ENCODE measurements at regions not wholly inside any gene's neighbourhood (a gene's known extent, or its start where the extent isn't known, plus 50 kb on each side); places are given as distances from the start of the nearest gene placed in this dataset.

DNA sequence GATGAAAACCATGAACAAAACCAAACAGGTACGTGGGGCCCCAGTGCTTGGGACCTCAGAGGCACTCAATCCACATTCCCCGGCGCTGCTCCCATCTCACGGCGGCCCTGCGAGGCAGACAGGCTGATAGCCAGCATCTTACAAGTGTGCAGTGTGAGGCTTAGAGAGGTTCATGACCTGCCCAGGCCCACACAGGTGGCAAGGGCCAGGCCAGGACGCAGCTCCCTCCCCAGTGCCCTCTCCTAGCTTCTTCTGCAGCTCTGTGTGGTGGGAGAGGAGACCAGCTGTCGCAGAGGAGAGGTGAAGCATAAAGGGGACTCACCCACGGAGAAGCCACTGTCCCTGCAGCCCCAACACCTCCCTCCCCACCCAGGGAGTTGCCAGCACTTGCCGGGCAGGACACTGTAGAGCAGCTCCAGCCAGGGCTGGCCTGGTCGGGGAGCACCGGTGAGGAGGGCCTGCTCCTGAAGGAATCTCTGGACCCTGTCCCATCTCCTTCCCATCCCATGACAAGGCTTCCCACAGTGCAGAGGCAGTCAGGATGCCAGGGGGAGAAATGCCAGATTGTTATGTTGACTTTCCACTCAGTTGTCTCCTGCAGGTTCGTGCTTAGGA is 92.4 kb upstream of the TMEM45B start:
- WGBS, 2 donors (ENCODE audit: extremely low coverage in 2 of 2, insufficient read length in 2 of 2, insufficient replicate concordance in 1 of 2) = no CpG with 5 or more reads among the region's 13 CpGs
- Histone ChIP-seq H4K8ac (ENCODE audit: low read depth, low read length) (no peak overlapping the region), H3K9ac (ENCODE audit: low read depth, low read length, poor library complexity) (no peak overlapping the region), H3K23ac (ENCODE audit: low read depth, low read length, poor library complexity) (no peak overlapping the region), H3K4me1 (ENCODE audit: control insufficient read depth in 2 of 2, insufficient read depth in 1 of 2, low read depth in 1 of 2, low read length in 2 of 2) (peaks cover 0 to 7% of the 10 kb centered on the region in 2 donors), H2AFZ (ENCODE audit: low read length) (no peak overlapping the region), H3K14ac (ENCODE audit: low read length) (no peak overlapping the region), H3K9me3 (replicated peaks in 1 of 2; ENCODE audit: control insufficient read depth in 2 of 2, insufficient read depth in 1 of 2, low read depth in 1 of 2, low read length in 2 of 2) (no peaks in the 10 kb centered on the region), H3K27ac (replicated peaks; ENCODE audit: low read length) (no peak overlapping the region), H3K27me3 (ENCODE audit: control insufficient read depth in 3 of 3, insufficient read depth in 3 of 3, low read depth in 1 of 3, low read length in 3 of 3) (peaks cover 0 to 31% (median 0%) of the 10 kb centered on the region in 3 experiments), H3K4me2 (ENCODE audit: insufficient read depth, low read length, poor library complexity, severe bottlenecking) (no peak overlapping the region), H3K18ac (ENCODE audit: low read length) (peak overlapping the region; percentile 55), H2BK15ac (ENCODE audit: low read length) (no peak overlapping the region), H2BK5ac (ENCODE audit: low read length) (no peak overlapping the region), H2BK120ac (ENCODE audit: low read depth, low read length) (no peak overlapping the region), H3K79me1 (ENCODE audit: low read depth, low read length) (no peaks in the 10 kb centered on the region), H3K4me3 (ENCODE audit: low read length in 2 of 2) (no peak overlapping the region), H3K4ac (ENCODE audit: low read length) (no peak overlapping the region), H3K36me3 (replicated peaks in 1 of 2; ENCODE audit: control insufficient read depth in 2 of 2, insufficient read depth in 2 of 2, low read length in 2 of 2) (no peaks in the 10 kb centered on the region), H2AK5ac (ENCODE audit: low read depth, low read length) (no peak overlapping the region), H2BK12ac (ENCODE audit: low read length) (no peak overlapping the region), H4K91ac (ENCODE audit: low read depth, low read length, poor library complexity) (no peak overlapping the region)
- no peak for DNase-seq (ENCODE audit: low spot score)

DNA sequence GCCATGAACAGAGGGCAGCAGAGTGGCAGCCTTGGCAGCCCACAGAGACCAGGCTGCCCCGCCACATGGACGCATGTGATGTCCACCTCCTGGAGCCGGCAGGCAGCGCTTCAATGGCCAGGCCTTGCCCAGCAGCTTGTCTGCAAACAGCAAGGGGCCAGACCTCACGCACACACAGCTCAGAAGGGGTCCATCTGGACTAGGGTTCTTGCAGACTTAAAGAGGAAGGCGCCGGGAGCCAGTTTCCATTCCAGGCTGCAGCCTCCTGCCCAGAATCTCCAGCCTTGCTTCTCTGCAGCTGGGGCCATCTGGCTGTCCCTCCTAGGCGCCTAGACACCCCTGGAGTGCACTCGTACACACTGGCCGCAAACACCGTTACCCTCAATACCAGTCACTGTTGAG is 91.9 kb upstream of the TMEM45B start:
- Histone ChIP-seq H2BK12ac (ENCODE audit: low read length) (no peak overlapping the region), H3K9me3 (replicated peaks in 1 of 2; ENCODE audit: control insufficient read depth in 2 of 2, insufficient read depth in 1 of 2, low read depth in 1 of 2, low read length in 2 of 2) (no peaks in the 10 kb centered on the region), H2BK15ac (ENCODE audit: low read length) (no peak overlapping the region), H3K36me3 (replicated peaks in 1 of 2; ENCODE audit: control insufficient read depth in 2 of 2, insufficient read depth in 2 of 2, low read length in 2 of 2) (no peaks in the 10 kb centered on the region), H2BK120ac (ENCODE audit: low read depth, low read length) (no peak overlapping the region), H3K14ac (ENCODE audit: low read length) (no peak overlapping the region), H3K27ac (replicated peaks; ENCODE audit: low read length) (no peak overlapping the region), H4K91ac (ENCODE audit: low read depth, low read length, poor library complexity) (no peak overlapping the region), H3K4ac (ENCODE audit: low read length) (no peak overlapping the region), H3K4me1 (ENCODE audit: control insufficient read depth in 2 of 2, insufficient read depth in 1 of 2, low read depth in 1 of 2, low read length in 2 of 2) (peaks cover 0 to 7% of the 10 kb centered on the region in 2 donors), H4K8ac (ENCODE audit: low read depth, low read length) (no peak overlapping the region), H3K79me1 (ENCODE audit: low read depth, low read length) (no peaks in the 10 kb centered on the region), H3K18ac (ENCODE audit: low read length) (peak overlapping the region; percentile 36), H2AK5ac (ENCODE audit: low read depth, low read length) (no peak overlapping the region), H3K27me3 (ENCODE audit: control insufficient read depth in 3 of 3, insufficient read depth in 3 of 3, low read depth in 1 of 3, low read length in 3 of 3) (peaks cover 0 to 31% (median 0%) of the 10 kb centered on the region in 3 experiments), H3K9ac (ENCODE audit: low read depth, low read length, poor library complexity) (no peak overlapping the region), H3K4me3 (ENCODE audit: low read length in 2 of 2) (no peak overlapping the region), H2BK5ac (ENCODE audit: low read length) (no peak overlapping the region), H2AFZ (ENCODE audit: low read length) (no peak overlapping the region), H3K4me2 (ENCODE audit: insufficient read depth, low read length, poor library complexity, severe bottlenecking) (no peak overlapping the region), H3K23ac (ENCODE audit: low read depth, low read length, poor library complexity) (no peak overlapping the region)
- no peak for DNase-seq (ENCODE audit: low spot score)
- WGBS, 2 donors (ENCODE audit: extremely low coverage in 2 of 2, insufficient read length in 2 of 2, insufficient replicate concordance in 1 of 2) = no CpG with 5 or more reads among the region's 11 CpGs

DNA sequence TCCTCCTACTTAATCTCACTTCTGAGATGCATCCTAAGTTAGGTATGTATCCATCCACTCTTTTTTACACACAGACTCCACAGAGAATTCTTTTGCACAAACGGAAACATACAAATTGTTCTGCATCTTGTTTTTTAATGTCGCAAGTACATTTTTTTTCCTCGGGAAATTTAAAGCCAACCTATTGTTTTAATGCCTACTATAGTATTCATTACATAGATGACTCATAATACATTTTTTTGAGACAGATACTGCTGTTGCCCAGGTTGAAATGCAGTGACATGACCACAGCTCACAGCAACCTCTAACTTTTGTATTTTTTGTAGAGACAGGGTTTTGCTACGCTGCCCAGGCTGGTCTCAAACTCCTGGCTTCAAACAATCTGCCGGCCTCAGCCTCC is 90.8 kb upstream of the TMEM45B start:
- no peak for DNase-seq (ENCODE audit: low spot score)
- Histone ChIP-seq H3K4me2 (ENCODE audit: insufficient read depth, low read length, poor library complexity, severe bottlenecking) (no peak overlapping the region), H3K9ac (ENCODE audit: low read depth, low read length, poor library complexity) (no peak overlapping the region), H3K9me3 (replicated peaks in 1 of 2; ENCODE audit: control insufficient read depth in 2 of 2, insufficient read depth in 1 of 2, low read depth in 1 of 2, low read length in 2 of 2) (no peaks in the 10 kb centered on the region), H2BK12ac (ENCODE audit: low read length) (no peak overlapping the region), H3K18ac (ENCODE audit: low read length) (no peak overlapping the region), H3K36me3 (replicated peaks in 1 of 2; ENCODE audit: control insufficient read depth in 2 of 2, insufficient read depth in 2 of 2, low read length in 2 of 2) (no peaks in the 10 kb centered on the region), H3K14ac (ENCODE audit: low read length) (no peak overlapping the region), H3K79me1 (ENCODE audit: low read depth, low read length) (no peaks in the 10 kb centered on the region), H2BK5ac (ENCODE audit: low read length) (no peak overlapping the region), H2AFZ (ENCODE audit: low read length) (no peak overlapping the region), H3K4ac (ENCODE audit: low read length) (no peak overlapping the region), H4K91ac (ENCODE audit: low read depth, low read length, poor library complexity) (no peak overlapping the region), H2BK120ac (ENCODE audit: low read depth, low read length) (no peak overlapping the region), H2AK5ac (ENCODE audit: low read depth, low read length) (no peak overlapping the region), H3K23ac (ENCODE audit: low read depth, low read length, poor library complexity) (no peak overlapping the region), H3K4me3 (ENCODE audit: low read length in 2 of 2) (no peak overlapping the region), H3K27me3 (ENCODE audit: control insufficient read depth in 3 of 3, insufficient read depth in 3 of 3, low read depth in 1 of 3, low read length in 3 of 3) (peaks cover 0 to 26% (median 0%) of the 10 kb centered on the region in 3 experiments), H2BK15ac (ENCODE audit: low read length) (no peak overlapping the region), H3K27ac (replicated peaks; ENCODE audit: low read length) (no peak overlapping the region), H3K4me1 (ENCODE audit: control insufficient read depth in 2 of 2, insufficient read depth in 1 of 2, low read depth in 1 of 2, low read length in 2 of 2) (peaks cover 0 to 7% of the 10 kb centered on the region in 2 donors), H4K8ac (ENCODE audit: low read depth, low read length) (no peak overlapping the region)
- WGBS, 2 donors (ENCODE audit: extremely low coverage in 2 of 2, insufficient read length in 2 of 2, insufficient replicate concordance in 1 of 2) = no CpG with 5 or more reads among the region's 5 CpGs

DNA sequence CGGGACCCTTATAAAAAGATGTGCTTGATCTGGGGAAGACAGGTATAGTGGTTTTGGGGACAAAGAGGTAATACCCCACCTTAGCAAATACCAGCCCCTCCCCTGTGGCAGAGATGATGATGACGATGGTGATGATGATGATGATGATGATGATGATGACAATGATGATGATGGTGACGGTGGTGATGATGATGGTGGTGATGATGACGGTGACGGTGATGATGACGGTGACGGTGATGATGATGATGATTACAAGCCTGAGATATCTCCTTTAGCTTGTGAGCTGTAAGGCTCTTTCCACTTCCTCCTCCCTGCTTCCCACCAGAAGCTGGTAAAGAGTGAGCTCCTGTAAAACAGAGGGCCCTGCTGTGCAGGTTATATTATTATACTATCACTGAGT is 89.5 kb upstream of the TMEM45B start:
- WGBS, 2 donors (ENCODE audit: extremely low coverage in 2 of 2, insufficient read length in 2 of 2, insufficient replicate concordance in 1 of 2) = 100% methylated on average over 2 of the region's 7 CpGs; no CpG with 5 or more reads in 1 of the 2 donors
- H3K9me3 ChIP-seq (replicated peaks in 1 of 2; ENCODE audit: control insufficient read depth in 2 of 2, insufficient read depth in 1 of 2, low read depth in 1 of 2, low read length in 2 of 2) = no peaks in the 10 kb centered on the region
- no peak for DNase-seq (ENCODE audit: low spot score)

More for the DNA sequence above, 89.5 kb upstream of the TMEM45B start:
- Histone ChIP-seq H3K36me3 (replicated peaks in 1 of 2; ENCODE audit: control insufficient read depth in 2 of 2, insufficient read depth in 2 of 2, low read length in 2 of 2) (no peaks in the 10 kb centered on the region), H4K8ac (ENCODE audit: low read depth, low read length) (no peak overlapping the region), H3K27ac (replicated peaks; ENCODE audit: low read length) (no peak overlapping the region), H3K4me2 (ENCODE audit: insufficient read depth, low read length, poor library complexity, severe bottlenecking) (no peak overlapping the region), H3K18ac (ENCODE audit: low read length) (no peak overlapping the region), H3K79me1 (ENCODE audit: low read depth, low read length) (no peaks in the 10 kb centered on the region), H3K4ac (ENCODE audit: low read length) (no peak overlapping the region), H2BK5ac (ENCODE audit: low read length) (no peak overlapping the region), H3K9ac (ENCODE audit: low read depth, low read length, poor library complexity) (no peak overlapping the region), H3K14ac (ENCODE audit: low read length) (no peak overlapping the region), H2BK15ac (ENCODE audit: low read length) (no peak overlapping the region), H2AFZ (ENCODE audit: low read length) (no peak overlapping the region), H3K4me1 (ENCODE audit: control insufficient read depth in 2 of 2, insufficient read depth in 1 of 2, low read depth in 1 of 2, low read length in 2 of 2) (peaks cover 0 to 7% of the 10 kb centered on the region in 2 donors), H2AK5ac (ENCODE audit: low read depth, low read length) (no peak overlapping the region), H3K23ac (ENCODE audit: low read depth, low read length, poor library complexity) (no peak overlapping the region), H2BK120ac (ENCODE audit: low read depth, low read length) (no peak overlapping the region), H3K4me3 (ENCODE audit: low read length in 2 of 2) (no peak overlapping the region), H2BK12ac (ENCODE audit: low read length) (no peak overlapping the region), H3K27me3 (ENCODE audit: control insufficient read depth in 3 of 3, insufficient read depth in 3 of 3, low read depth in 1 of 3, low read length in 3 of 3) (peaks cover 0 to 23% (median 0%) of the 10 kb centered on the region in 3 experiments), H4K91ac (ENCODE audit: low read depth, low read length, poor library complexity) (no peak overlapping the region)
